Activated CD4-positive, alpha-beta memory T cell treated with anti-CD3 and anti-CD28 coated beads, Interleukin-2, amount 10 ng/mL, durations not matched to agents 7 days and 5 days (primary cell): ENCODE measurements at regions not wholly inside any gene's neighbourhood (a gene's known extent, or its start where the extent isn't known, plus 50 kb on each side); places are given as distances from the start of the nearest gene placed in this dataset.
"Not testable (repeated sequence)": the region's sequence is repeated elsewhere in the genome, so short reads cannot be mapped to it uniquely, and the experiment has no call there.

Source experiments
- CTCF ChIA-PET: fragments of 350-600 bp; sonication (Branson Sonifier 250); formaldehyde crosslinking; loops from one replicate; lab custom pipeline; 2021; ENCODE audit warnings: antibody characterized with exemption, inconsistent platforms; lab: Charles Lee
- POLR2A ChIA-PET: fragments of 350-600 bp; sonication (Branson Sonifier 250); formaldehyde crosslinking; loops from one replicate; lab custom pipeline; 2021; ENCODE audit warnings: antibody characterized with exemption; lab: Charles Lee
- DNase-seq: peaks from one replicate; pipeline ENCODE4 v3.0.0-alpha.2; 2020
- H3K27ac Mint-ChIP-seq: one replicate; pipeline ENCODE4 v1.8.0; 2021; ENCODE audit warnings: mild to moderate bottlenecking, mixed read lengths
- H3K27me3 Mint-ChIP-seq: one replicate; pipeline ENCODE4 v1.8.0; 2021; ENCODE audit warnings: mixed read lengths
- H3K36me3 Mint-ChIP-seq: one replicate; pipeline ENCODE4 v1.8.0; 2021; ENCODE audit warnings: low read depth, mixed read lengths
- H3K4me1 Mint-ChIP-seq: one replicate; pipeline ENCODE4 v1.8.0; 2021; ENCODE audit warnings: mixed read lengths
- H3K4me3 Mint-ChIP-seq: one replicate; pipeline ENCODE4 v1.8.0; 2021; ENCODE audit warnings: mild to moderate bottlenecking, mixed read lengths
- H3K9me3 Mint-ChIP-seq: one replicate; pipeline ENCODE4 v1.8.0; 2021; ENCODE audit warnings: mixed read lengths

DNA sequence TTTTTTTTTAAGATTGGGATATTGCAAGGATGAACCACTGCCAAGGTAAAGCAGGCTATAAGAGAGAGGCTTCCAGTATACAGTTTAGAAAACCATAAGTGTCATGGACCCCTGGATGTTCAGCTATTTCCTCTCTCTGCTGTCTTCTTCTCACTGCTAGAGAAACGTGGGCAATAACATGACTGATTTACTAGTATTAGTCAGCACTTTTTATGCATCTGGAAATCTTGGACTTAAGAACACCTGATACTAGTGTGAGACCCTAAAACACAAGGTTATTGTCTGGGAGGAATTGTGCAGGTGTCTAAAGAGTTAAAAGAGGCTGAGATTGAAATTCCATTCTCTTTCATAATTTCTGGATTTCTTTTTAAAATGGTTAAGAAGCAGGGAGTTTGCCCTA lies 460.6 kb upstream of the MCTP2 start:
- Mint-ChIP-seq H3K36me3 (no peaks in the 10 kb centered on the region), H3K9me3 (no peaks in the 10 kb centered on the region), H3K27ac (no peak overlapping the region), H3K4me3 (no peak overlapping the region), H3K4me1 (no peaks in the 10 kb centered on the region), H3K27me3 (no peaks in the 10 kb centered on the region)
- POLR2A ChIA-PET = no interaction called here
- CTCF ChIA-PET = no interaction called here
- no peak for DNase-seq

DNA sequence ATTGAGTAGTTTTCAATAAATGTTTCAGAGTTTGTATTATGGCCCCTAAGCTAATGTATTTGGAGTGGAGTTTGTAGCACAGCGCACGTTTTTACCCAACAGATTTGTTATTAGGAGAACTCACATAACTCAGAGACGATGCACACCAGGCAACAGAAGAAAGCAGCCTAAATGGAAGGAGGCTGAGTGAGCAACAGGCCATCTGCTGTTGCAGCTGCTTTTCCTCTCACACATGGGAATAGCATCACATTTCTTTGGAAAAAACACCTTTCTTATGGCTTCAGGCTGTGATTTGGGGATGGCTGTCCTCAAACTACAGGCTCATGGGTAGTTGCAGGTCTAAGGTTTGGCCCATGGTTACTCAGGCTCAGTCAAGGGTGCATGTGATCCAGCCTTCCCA lies 469.3 kb upstream of the MCTP2 start:
- H3K27ac Mint-ChIP-seq = no peak overlapping the region
- no peak for DNase-seq
- POLR2A ChIA-PET = no interaction called here
- H3K9me3 Mint-ChIP-seq = no peaks in the 10 kb centered on the region
- H3K4me3 Mint-ChIP-seq = no peak overlapping the region
- CTCF ChIA-PET = no interaction called here
- no peaks in the 10 kb centered on the region for H3K27me3 Mint-ChIP-seq
- no peaks in the 10 kb centered on the region for H3K4me1 Mint-ChIP-seq
- H3K36me3 Mint-ChIP-seq = no peaks in the 10 kb centered on the region

DNA sequence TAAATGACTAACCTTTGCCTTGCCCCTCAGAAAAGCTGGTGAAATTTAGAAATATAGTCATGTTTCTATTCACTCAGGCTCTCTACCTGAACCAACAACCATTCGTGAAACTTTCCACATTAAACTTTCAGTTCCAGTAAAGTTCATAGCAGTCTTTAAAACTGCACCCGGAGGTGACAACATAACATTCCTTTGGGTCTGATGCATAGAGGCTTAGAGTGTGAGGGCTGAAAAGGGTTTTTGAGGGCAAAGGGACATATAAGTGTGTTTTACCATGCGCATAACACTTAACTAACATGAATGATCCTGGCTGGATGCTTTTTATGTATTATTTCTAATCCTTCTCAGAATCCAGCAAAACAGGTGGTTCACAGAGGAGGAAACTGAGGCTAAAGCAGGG lies 471.7 kb upstream of the MCTP2 start:
- no peak overlapping the region for H3K27ac Mint-ChIP-seq
- POLR2A ChIA-PET = no interaction called here
- H3K36me3 Mint-ChIP-seq = no peaks in the 10 kb centered on the region
- no peaks in the 10 kb centered on the region for H3K9me3 Mint-ChIP-seq
- no peaks in the 10 kb centered on the region for H3K4me1 Mint-ChIP-seq
- CTCF ChIA-PET = no interaction called here
- no peaks in the 10 kb centered on the region for H3K27me3 Mint-ChIP-seq
- H3K4me3 Mint-ChIP-seq = no peak overlapping the region
- no peak for DNase-seq

DNA sequence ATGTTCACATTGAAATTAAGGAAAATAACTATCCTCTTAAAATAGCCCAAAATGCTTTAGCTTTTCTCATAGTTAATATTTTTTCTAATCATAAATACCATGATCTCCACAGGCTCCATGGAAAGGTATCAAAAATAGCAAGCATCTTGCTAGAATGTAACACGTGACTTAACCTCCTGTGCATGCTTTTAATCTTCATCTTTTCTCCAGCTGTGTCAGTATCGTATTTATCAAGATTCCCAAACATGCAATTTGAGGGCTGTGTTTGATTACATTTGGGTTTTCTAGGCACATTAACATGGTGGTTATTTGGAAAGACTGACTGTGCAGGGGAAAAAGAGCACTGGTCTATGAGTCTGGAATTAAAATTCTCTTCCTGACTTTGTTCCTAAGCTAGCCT lies 472.5 kb upstream of the MCTP2 start:
- CTCF ChIA-PET = no interaction called here
- Mint-ChIP-seq H3K36me3 (no peaks in the 10 kb centered on the region), H3K9me3 (no peaks in the 10 kb centered on the region), H3K27ac (no peak overlapping the region), H3K4me1 (no peaks in the 10 kb centered on the region), H3K27me3 (no peaks in the 10 kb centered on the region), H3K4me3 (no peak overlapping the region)
- POLR2A ChIA-PET = no interaction called here
- DNase-seq = no peak

DNA sequence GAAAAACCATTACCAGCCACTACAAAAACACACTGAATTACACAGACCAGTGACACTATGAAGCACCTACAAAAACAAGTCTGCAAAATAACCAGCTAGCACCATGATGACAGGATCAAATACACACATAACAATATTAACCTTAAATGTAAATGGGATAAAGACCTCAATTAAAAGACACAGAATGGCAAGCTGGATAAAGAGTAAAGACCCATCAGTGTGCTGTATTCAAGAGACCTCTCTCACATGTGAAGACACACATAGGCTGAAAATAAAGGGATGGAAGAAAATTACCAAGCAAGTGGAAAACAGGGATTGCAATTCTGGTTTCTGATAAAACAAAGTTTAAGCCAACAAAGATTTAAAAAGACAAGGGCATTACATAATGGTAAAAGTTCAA lies 482.7 kb upstream of the MCTP2 start:
- H3K36me3 Mint-ChIP-seq = no peaks in the 10 kb centered on the region
- POLR2A ChIA-PET = no interaction called here
- no peak overlapping the region for H3K27ac Mint-ChIP-seq
- no peaks in the 10 kb centered on the region for H3K4me1 Mint-ChIP-seq
- DNase-seq = no peak
- no peaks in the 10 kb centered on the region for H3K27me3 Mint-ChIP-seq
- H3K9me3 Mint-ChIP-seq = no peaks in the 10 kb centered on the region
- CTCF ChIA-PET = no interaction called here
- H3K4me3 Mint-ChIP-seq = no peak overlapping the region

DNA sequence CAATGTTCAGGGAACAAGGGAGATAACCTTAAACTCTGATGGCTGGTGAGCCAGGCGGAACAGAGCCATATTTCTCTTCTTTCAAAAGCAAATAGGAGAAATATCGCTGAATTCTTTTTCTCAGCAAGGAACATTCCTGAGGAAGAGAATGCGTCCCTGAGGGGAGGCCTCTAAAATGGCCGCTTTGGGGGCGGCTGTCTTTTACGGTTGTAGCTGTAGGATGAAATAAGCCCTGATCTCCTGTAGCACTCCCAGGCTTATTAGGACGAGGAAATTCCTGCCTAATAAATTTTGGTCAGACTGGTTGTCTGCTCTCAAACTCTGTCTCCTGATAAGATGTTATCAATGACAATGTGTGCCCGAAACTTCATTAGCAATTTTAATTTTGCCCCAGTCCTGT lies 496.4 kb upstream of the MCTP2 start:
- H3K4me1 Mint-ChIP-seq, H3K36me3 Mint-ChIP-seq, DNase-seq, H3K27me3 Mint-ChIP-seq, CTCF ChIA-PET, H3K9me3 Mint-ChIP-seq, H3K4me3 Mint-ChIP-seq, H3K27ac Mint-ChIP-seq, POLR2A ChIA-PET: not testable (repeated sequence)

DNA sequence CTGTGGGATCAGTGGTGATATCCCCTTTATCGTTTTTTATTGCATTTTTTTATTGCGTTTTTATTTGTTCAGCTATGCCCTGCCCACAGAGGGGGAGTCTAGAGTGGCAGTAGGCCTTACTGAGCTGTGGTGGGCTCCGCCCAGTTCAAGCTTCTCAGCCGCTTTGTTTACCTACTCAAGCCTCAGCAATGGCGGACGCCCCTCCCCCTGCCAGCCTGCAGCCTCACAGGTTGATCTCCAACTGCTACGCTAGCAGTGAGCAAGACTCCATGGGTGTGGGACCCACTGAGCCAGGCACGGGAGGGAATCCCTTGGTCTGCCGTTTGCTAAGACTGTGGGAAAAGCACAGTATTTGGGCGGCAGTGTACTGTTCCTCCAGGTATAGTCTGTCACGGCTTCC lies 500.6 kb upstream of the MCTP2 start:
- Mint-ChIP-seq H3K4me3 (no peak overlapping the region), H3K36me3 (no peaks in the 10 kb centered on the region), H3K4me1 (no peaks in the 10 kb centered on the region), H3K9me3 (peaks cover under 1% of the 10 kb centered on the region), H3K27ac (no peak overlapping the region), H3K27me3 (no peaks in the 10 kb centered on the region)
- no peak for DNase-seq
- POLR2A ChIA-PET = no interaction called here
- CTCF ChIA-PET = no interaction called here

DNA sequence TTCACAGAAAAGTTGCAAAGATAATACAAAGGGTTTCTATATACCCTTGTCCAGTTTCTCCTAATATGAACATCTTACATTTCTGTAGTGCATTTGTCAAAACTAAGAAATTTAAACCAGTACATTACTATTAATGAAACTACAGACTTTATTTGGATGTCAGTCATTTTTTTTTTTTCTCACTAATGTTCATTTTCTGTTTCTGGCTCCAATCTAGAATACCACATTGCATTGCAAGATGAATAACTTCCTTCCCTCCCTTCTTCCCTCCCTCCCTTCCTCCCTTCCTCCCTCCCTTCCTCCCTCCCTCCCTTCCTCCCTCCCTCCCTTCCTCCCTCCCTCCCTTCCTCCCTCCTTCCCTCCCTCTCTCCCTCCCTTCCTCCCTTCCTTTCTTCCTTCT lies 509.2 kb upstream of the MCTP2 start:
- Mint-ChIP-seq H3K36me3 (no peaks in the 10 kb centered on the region), H3K9me3 (no peaks in the 10 kb centered on the region), H3K4me3 (no peak overlapping the region), H3K27me3 (no peaks in the 10 kb centered on the region), H3K27ac (no peak overlapping the region), H3K4me1 (no peaks in the 10 kb centered on the region)
- ChIA-PET POLR2A (no interaction called here), CTCF (no interaction called here)
- no peak for DNase-seq

DNA sequence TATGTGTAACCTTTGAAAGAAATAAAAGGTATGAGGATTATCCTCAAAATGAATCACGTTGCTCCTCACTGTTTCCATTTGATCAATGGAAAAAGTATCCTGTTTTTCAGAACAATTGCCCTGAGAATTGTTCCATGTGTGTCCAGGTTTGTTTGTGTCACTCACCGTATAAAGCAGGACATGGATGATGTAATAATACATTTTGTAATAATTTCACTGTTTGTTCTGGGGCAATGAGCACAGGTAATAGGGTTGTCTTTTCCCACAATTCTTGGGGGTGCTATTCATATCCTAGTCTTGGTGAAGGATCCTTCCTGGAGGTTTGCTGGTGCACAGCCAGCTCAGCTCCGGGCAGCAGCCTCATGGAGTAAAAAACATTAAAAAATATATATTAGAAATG lies 510.8 kb upstream of the MCTP2 start:
- CTCF ChIA-PET = interaction anchor here (0.8 kb wide), 1 partner anchor 633 kb away, joined by 3 read pairs; no protein-coding TSS in a partner anchor
- POLR2A ChIA-PET = no interaction called here
- no peaks in the 10 kb centered on the region for H3K4me1 Mint-ChIP-seq
- H3K36me3 Mint-ChIP-seq = no peaks in the 10 kb centered on the region
- no peak for DNase-seq
- H3K27ac Mint-ChIP-seq = no peak overlapping the region
- H3K9me3 Mint-ChIP-seq = no peaks in the 10 kb centered on the region
- H3K4me3 Mint-ChIP-seq = no peak overlapping the region
- no peaks in the 10 kb centered on the region for H3K27me3 Mint-ChIP-seq

DNA sequence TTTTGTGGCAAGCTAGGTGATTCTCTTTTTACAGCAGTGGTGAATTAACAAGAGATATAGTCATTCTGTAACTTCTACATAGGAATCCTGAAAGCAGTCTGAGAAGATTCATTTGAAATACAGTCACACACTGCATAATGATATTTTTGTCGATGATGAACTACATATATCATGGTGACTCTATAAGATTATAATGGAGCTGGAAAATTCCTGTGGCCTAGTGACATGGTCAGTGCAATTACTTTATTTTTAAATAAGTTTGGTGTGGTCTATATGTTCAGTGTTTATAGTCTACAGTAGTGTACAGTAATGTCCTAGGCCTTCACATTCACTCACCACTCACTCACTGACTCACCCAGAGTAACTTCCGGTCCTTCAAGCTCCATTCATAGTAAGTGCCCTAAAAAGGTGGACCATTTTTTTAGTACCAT lies 511.4 kb upstream of the MCTP2 start:
- no peaks in the 10 kb centered on the region for H3K36me3 Mint-ChIP-seq
- H3K4me3 Mint-ChIP-seq = no peak overlapping the region
- POLR2A ChIA-PET = no interaction called here
- no peaks in the 10 kb centered on the region for H3K4me1 Mint-ChIP-seq
- H3K9me3 Mint-ChIP-seq = no peaks in the 10 kb centered on the region
- no peak for DNase-seq
- H3K27ac Mint-ChIP-seq = no peak overlapping the region
- CTCF ChIA-PET = interaction anchor here (0.8 kb wide), 1 partner anchor 632 kb away, joined by 3 read pairs; no protein-coding TSS in a partner anchor
- H3K27me3 Mint-ChIP-seq = no peaks in the 10 kb centered on the region

DNA sequence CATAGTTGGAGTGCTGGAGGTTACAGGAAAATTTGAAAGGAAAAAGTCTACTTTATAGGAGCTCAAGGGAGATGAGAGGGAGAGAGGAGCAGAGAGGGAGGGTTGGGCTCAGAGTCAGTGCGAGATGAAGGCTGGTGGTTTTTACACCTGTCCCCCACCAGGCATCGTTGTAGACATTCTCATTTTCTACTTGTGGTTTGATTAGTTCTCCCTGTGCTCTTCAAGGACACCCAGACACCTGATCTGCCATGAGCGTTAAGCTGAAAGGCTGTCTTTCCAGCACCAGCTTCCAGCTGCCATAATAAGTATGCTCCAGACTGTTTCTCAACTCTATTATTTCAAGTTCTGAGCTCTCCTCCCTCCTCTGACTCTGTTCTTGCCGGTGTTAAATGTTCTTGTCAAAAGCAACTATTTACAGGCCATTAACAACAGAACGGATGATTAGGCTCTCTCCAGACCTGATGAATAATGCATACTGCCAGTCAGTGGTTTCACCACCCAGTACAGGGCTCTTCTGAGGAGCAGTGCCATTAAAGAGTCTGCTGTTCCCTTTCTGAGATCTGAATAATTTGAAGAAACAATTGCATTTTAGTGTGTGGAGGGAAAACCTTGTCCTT lies 514.6 kb upstream of the MCTP2 start:
- Mint-ChIP-seq H3K36me3 (no peaks in the 10 kb centered on the region), H3K27me3 (no peaks in the 10 kb centered on the region), H3K4me3 (no peak overlapping the region), H3K9me3 (no peaks in the 10 kb centered on the region), H3K27ac (no peak overlapping the region), H3K4me1 (no peaks in the 10 kb centered on the region)
- POLR2A ChIA-PET = no interaction called here
- DNase-seq = no peak
- CTCF ChIA-PET = no interaction called here

DNA sequence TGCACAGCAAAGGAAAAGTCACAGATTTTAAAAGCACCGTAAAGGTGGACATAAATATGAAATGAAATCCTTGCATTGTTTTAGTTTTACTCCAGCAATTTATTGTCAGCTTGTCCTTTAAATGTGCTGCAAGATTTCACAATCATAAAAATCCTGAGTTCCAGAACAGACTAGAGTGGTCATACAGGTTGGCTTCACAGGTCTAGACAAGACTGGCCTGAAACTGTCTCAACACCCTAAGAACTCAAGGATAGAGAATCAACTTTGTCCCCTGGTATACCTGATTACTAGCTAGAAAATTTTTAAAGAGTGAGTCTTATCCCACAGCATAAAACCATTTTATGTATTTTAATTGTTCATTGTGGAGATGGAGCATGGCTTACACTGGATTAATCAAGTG lies 521.7 kb upstream of the MCTP2 start:
- Mint-ChIP-seq H3K9me3 (no peaks in the 10 kb centered on the region), H3K27ac (no peak overlapping the region), H3K36me3 (no peaks in the 10 kb centered on the region), H3K4me1 (no peaks in the 10 kb centered on the region), H3K27me3 (no peaks in the 10 kb centered on the region), H3K4me3 (no peak overlapping the region)
- POLR2A ChIA-PET = no interaction called here
- no peak for DNase-seq
- CTCF ChIA-PET = no interaction called here

DNA sequence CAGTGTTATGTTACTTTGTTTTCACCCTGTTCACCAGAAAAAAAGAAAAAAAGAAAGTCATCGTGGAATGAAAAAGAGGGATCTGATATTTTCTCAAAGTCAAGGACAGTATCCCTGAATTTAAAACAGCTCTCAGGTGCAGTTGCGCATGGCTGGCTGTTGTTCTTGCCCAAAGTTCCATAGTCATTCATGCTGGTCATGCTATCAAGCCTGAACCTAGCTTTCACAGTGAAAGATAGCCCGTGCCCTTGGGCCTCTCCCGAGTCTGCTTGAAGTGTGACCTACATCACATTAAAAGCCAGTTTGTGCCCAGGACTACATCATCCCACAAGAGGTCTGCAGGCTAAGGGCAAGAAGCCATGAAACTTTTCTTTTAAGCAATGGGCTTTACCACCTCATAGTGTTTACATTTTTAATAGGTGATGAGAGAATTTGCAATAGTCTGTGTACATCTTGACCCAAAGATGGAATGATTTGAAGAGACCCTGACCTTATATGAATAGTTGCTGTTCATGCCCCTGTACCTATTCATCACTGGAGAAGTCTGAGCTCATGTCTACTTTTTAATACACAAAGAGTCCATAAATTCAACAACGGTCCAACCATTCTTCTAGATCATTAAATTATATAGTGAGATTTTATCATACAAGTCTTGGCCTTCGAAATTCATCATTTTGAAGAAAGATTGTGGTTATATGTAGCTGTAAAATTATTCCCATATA lies 522.5 kb upstream of the MCTP2 start:
- CTCF ChIA-PET = no interaction called here
- Mint-ChIP-seq H3K27ac (no peak overlapping the region), H3K27me3 (no peaks in the 10 kb centered on the region), H3K4me1 (no peaks in the 10 kb centered on the region), H3K36me3 (no peaks in the 10 kb centered on the region), H3K4me3 (no peak overlapping the region), H3K9me3 (no peaks in the 10 kb centered on the region)
- POLR2A ChIA-PET = no interaction called here
- no peak for DNase-seq

DNA sequence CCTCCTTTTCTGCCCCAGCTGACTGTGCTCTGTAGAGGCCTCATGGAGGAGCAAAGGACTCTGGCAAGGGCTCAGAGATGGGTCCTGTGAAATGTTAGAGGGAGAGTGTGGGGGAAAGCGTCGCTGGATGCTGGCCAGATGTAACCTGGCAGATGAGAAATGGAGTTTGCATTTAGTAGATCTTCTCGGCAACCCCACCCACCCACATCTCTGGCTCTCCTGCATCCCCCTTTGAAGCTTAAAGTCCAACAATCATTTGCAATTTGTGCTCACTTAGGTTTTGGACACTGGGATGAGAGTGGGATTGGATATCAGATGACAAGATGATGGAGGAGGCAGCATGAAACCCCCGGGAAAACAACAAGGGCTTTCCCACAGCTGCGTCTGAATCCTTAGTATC lies 523.6 kb upstream of the MCTP2 start:
- Mint-ChIP-seq H3K4me3 (no peak overlapping the region), H3K9me3 (no peaks in the 10 kb centered on the region), H3K4me1 (no peaks in the 10 kb centered on the region), H3K27ac (no peak overlapping the region), H3K36me3 (no peaks in the 10 kb centered on the region), H3K27me3 (no peaks in the 10 kb centered on the region)
- no peak for DNase-seq
- CTCF ChIA-PET = no interaction called here
- POLR2A ChIA-PET = no interaction called here
